SK-N-SH (cell line): ENCODE measurements at regions not wholly inside any gene's neighbourhood (a gene's known extent, or its start where the extent isn't known, plus 50 kb on each side); places are given as distances from the start of the nearest gene placed in this dataset.

Experiments used
- CTCF ChIA-PET: fragments of 300-600, 350-600 bp; formaldehyde crosslinking; extraction: SDS; loops from one replicate; lab custom pipeline; 2021; lab: Yijun Ruan, JAX
- POLR2A ChIA-PET: fragments of 350-600 bp; sonication (Branson Sonifier 250); formaldehyde crosslinking; extraction: SDS; loops from one replicate; lab custom pipeline; 2020; ENCODE audit warnings: antibody characterized with exemption, inconsistent platforms; lab: Yijun Ruan, JAX
- DNase-seq: peaks from one replicate; pipeline ENCODE4 v3.0.0; 2012
- H2AFZ ChIP-seq: fragments of 200-600 bp; sonication (generic); 2 replicates; pipeline ENCODE4 v1.8.1; 2016; ENCODE audit warnings: antibody characterized with exemption, mild to moderate bottlenecking, low read depth
- H3F3A ChIP-seq: fragments of 200-600 bp; sonication (generic); replicated peaks from 2 replicates; pipeline ENCODE3; 2016; ENCODE audit warnings: antibody characterized with exemption, mild to moderate bottlenecking; ENCODE audit not compliant: insufficient read depth
- H3K27ac ChIP-seq, 2 experiments: fragments of 200-500 bp in 1 of 2; fragments of 200-600 bp in 1 of 2; sonication (Bioruptor generic) in 1 of 2; sonication (generic), shearing (Covaris generic) in 1 of 2; 2 replicates each; pipeline versions ENCODE4 v1.5.1 to v1.6.1; 2014 to 2016; ENCODE audit warnings: low read depth in 2 of 2, inconsistent platforms in 1 of 2, low read length in 1 of 2, mild to moderate bottlenecking in 1 of 2, mixed read lengths in 1 of 2
- H3K27me3 ChIP-seq: fragments of 200-600 bp; sonication (generic), shearing (Covaris generic); 2 replicates; pipeline ENCODE4 v1.6.1; 2016; ENCODE audit warnings: mixed run types; ENCODE audit not compliant: insufficient read depth
- H3K36me3 ChIP-seq, 2 experiments: fragments of 200-500 bp in 1 of 2; fragments of 200-600 bp in 1 of 2; sonication (Bioruptor generic) in 1 of 2; sonication (generic) in 1 of 2; replicated peaks in 1 of 2; 2 replicates each; pipeline versions ENCODE3 to v1.5.1; 2014 to 2016; ENCODE audit warnings: low read length in 1 of 2, mild to moderate bottlenecking in 1 of 2; ENCODE audit not compliant: insufficient read depth in 2 of 2, control insufficient read depth in 1 of 2
- H3K4me1 ChIP-seq, 2 experiments: fragments of 200-500 bp in 1 of 2; fragments of 200-600 bp in 1 of 2; sonication (Bioruptor generic) in 1 of 2; sonication (generic), shearing (Covaris generic) in 1 of 2; 2 replicates each; pipeline versions ENCODE4 v1.5.1 to v1.6.1; 2014 to 2016; ENCODE audit warnings: low read depth in 1 of 2, low read length in 1 of 2, mixed run types in 1 of 2; ENCODE audit not compliant: insufficient read depth in 2 of 2, control insufficient read depth in 1 of 2
- H3K4me2 ChIP-seq: fragments of 200-600 bp; sonication (generic), shearing (Covaris generic); 2 replicates; pipeline ENCODE4 v1.6.1; 2017; ENCODE audit warnings: mixed run types
- H3K4me3 ChIP-seq, 2 experiments: fragments of 200-500 bp in 1 of 2; fragments of 200-600 bp in 1 of 2; sonication (Bioruptor generic) in 1 of 2; sonication (generic), shearing (Covaris generic) in 1 of 2; 2 replicates each; pipeline versions ENCODE4 v1.5.1 to v1.8.1; 2014 to 2016; ENCODE audit warnings: low read depth in 2 of 2, inconsistent platforms in 1 of 2, low read length in 1 of 2, mild to moderate bottlenecking in 1 of 2, mixed read lengths in 1 of 2, moderate library complexity in 1 of 2
- H3K79me2 ChIP-seq: fragments of 200-600 bp; sonication (generic); 2 replicates; pipeline ENCODE4 v1.8.1; 2017; ENCODE audit warnings: mild to moderate bottlenecking; ENCODE audit not compliant: insufficient read depth
- H3K9ac ChIP-seq: fragments of 200-600 bp; sonication (generic); 2 replicates; pipeline ENCODE4 v1.6.1; 2017; ENCODE audit warnings: mixed run types
- H3K9me2 ChIP-seq: fragments of 200-600 bp; sonication (generic); 2 replicates; pipeline ENCODE4 v1.6.1; 2017; ENCODE audit warnings: mixed run types
- H3K9me3 ChIP-seq: fragments of 200-600 bp; sonication (generic); 2 replicates; pipeline ENCODE4 v1.6.1; 2017; ENCODE audit warnings: mixed run types, mild to moderate bottlenecking, moderate library complexity
- H4K20me1 ChIP-seq: fragments of 200-600 bp; sonication (generic); 2 replicates; pipeline ENCODE4 v1.6.1; 2017; ENCODE audit warnings: mild to moderate bottlenecking, mixed run types; ENCODE audit not compliant: insufficient read depth
- CTCF ChIP-seq: fragments of 200-600 bp; sonication (generic); IDR thresholded peaks from 2 replicates; pipeline ENCODE4 v1.6.1; 2017; ENCODE audit warnings: antibody characterized with exemption, mild to moderate bottlenecking, moderate library complexity
- FOXM1 ChIP-seq: IDR thresholded peaks from 2 replicates; pipeline ENCODE4 v1.4.0; 2012; ENCODE audit warnings: low read depth, mild to moderate bottlenecking
- IRF3 ChIP-seq: fragments of 150-350 bp; IDR thresholded peaks from 2 replicates; pipeline ENCODE4 v1.6.1; 2016; ENCODE audit warnings: mild to moderate bottlenecking, low read depth, low read length
- MXI1 ChIP-seq: IDR thresholded peaks from 2 replicates; pipeline ENCODE4 v1.6.1; 2012; ENCODE audit warnings: mild to moderate bottlenecking, low read depth, low read length, improper control_type of control experiment
- NRF1 ChIP-seq: IDR thresholded peaks from 2 replicates; pipeline ENCODE4 v1.6.1; 2012; ENCODE audit warnings: low read depth, mild to moderate bottlenecking, low read length
- RAD21 ChIP-seq: IDR thresholded peaks from 2 replicates; pipeline ENCODE4 v1.6.1; 2012; ENCODE audit warnings: mild to moderate bottlenecking, low read length
- REST ChIP-seq: IDR thresholded peaks from 2 replicates; pipeline ENCODE4 v1.6.1; 2012; ENCODE audit warnings: mild to moderate bottlenecking, low read depth, low read length, moderate library complexity
- RFX5 ChIP-seq: IDR thresholded peaks from 2 replicates; pipeline ENCODE4 v1.6.1; 2012; ENCODE audit warnings: mild to moderate bottlenecking, improper control_type of control experiment, low read length
- RXRA ChIP-seq: IDR thresholded peaks from 2 replicates; pipeline ENCODE4 v1.4.0; 2012; ENCODE audit warnings: low read depth, mild to moderate bottlenecking, borderline replicate concordance
- TCF12 ChIP-seq: IDR thresholded peaks from 2 replicates; pipeline ENCODE4 v1.4.0; 2012
- WGBS: methylation state at CpG from one replicate; pipeline ENCODE4 v1.1.6; 2017; ENCODE audit warnings: low lambda C conversion rate; 5-methylcytosine and 5-hydroxymethylcytosine counted together

DNA sequence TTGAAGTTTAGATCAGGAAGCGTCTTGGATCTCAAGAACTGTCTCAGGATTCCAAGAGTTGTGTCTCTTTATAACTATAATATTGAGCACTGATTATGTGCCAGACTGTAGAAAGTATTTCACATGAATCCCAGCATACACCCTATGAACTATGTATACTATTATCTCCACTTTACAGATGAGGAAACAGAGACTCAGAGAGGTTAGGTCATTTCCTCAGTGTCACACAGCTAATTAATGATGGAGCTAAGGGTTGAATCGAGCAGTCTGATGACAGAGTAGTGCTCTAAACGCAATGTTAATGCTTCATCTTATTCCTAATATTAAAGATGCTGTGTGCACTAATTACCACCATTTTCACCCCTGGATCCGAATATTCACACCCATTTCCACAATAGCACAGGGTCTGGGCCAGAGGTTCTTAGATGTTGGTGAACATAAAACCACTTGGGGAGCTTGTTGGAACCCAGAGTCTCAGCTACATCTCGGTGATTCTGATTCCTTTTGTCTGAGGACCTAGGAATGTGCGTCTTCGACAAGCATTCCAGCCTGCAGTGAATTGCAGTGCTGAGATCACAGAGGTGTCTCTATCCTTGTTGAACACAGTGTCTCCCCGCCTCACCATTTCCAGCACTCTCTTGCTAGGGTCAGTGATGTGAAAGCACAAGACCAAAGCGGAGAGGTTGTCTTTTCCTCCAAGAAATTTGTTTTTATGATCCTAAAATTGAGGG lies 213.8 kb downstream of the SP3 start:
- POLR2A ChIA-PET = no interaction called here
- H2AFZ ChIP-seq = no peak overlapping the region

DNA sequence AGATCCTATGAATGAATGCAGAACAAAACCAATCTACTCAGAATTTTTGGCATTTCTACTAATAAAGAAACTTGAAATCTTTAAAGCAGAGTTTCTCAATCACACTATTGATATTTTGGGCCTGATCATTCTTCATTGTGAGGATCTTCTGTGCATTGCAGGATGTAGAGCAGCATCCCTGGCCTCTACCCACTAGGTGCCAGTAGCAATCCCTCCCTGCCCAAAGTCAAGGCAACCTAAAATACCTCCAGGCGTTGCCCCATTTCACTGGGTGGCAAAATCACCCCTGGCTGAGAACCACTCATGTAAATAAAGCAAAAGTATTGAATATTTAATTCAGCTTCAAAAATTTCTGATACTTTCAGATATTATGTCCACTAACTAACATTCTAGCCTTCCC lies 213.0 kb downstream of the SP3 start:
- ChIA-PET CTCF (interaction anchor here (0.7 kb wide), 1 partner anchor 137 kb away, joined by 4 read pairs; no protein-coding TSS in a partner anchor), POLR2A (no interaction called here)
- Histone ChIP-seq H3K36me3 (no peaks in the 10 kb centered on the region), H2AFZ (no peak overlapping the region), H4K20me1 (no peaks in the 10 kb centered on the region), H3K4me1 (peaks cover 0 to 2% of the 10 kb centered on the region in 2 experiments; a peak in 1 of 4 replicates), H3K4me2 (no peak overlapping the region), H3K9me3 (no peaks in the 10 kb centered on the region), H3K27me3 (no peaks in the 10 kb centered on the region; the same call in 1 of the 2 replicates), H3K9me2 (no peaks in the 10 kb centered on the region), H3K27ac (no peak overlapping the region), H3K4me3 (no peak overlapping the region), H3F3A (no peaks in the 10 kb centered on the region), H3K9ac (no peak overlapping the region), H3K79me2 (no peaks in the 10 kb centered on the region)
- DNase-seq = peak; percentile 11
- WGBS = 67% methylated on average over 1 of the region's 1 CpG
- no peak for TF ChIP-seq MXI1
- peak; percentile 39 for TF ChIP-seq CTCF
- no peak for TF ChIP-seq FOXM1
- TF ChIP-seq RAD21 = peak; percentile 41
- TF ChIP-seq IRF3 = no peak
- no peak for TF ChIP-seq RXRA

More for the DNA sequence above, 213.8 kb downstream of the SP3 start:
- no peaks in the 10 kb centered on the region; the same call in 1 of the 2 replicates for H3K27me3 ChIP-seq
- H3F3A ChIP-seq = no peaks in the 10 kb centered on the region
- H3K36me3 ChIP-seq = no peaks in the 10 kb centered on the region
- 56% methylated on average over 9 of the region's 9 CpGs for WGBS
- H3K27ac ChIP-seq = no peak overlapping the region
- H4K20me1 ChIP-seq = no peaks in the 10 kb centered on the region
- CTCF ChIA-PET = no interaction called here
- H3K4me2 ChIP-seq = no peak overlapping the region
- no peak overlapping the region for H3K4me3 ChIP-seq
- no peaks in the 10 kb centered on the region for H3K9me3 ChIP-seq
- no peak overlapping the region for H3K9ac ChIP-seq
- no peaks in the 10 kb centered on the region for H3K79me2 ChIP-seq
- no peaks in the 10 kb centered on the region for H3K9me2 ChIP-seq
- TF ChIP-seq REST (no peak), RFX5 (no peak), NRF1 (no peak), TCF12 (no peak)
- H3K4me1 ChIP-seq = peaks cover 0 to 2% of the 10 kb centered on the region in 2 experiments; a peak in 1 of 4 replicates
- no peak for DNase-seq
